GM18870 (cell line): ENCODE measurements at regions not wholly inside any gene's neighbourhood (a gene's known extent, or its start where the extent isn't known, plus 50 kb on each side); places are given as distances from the start of the nearest gene placed in this dataset.
A peak's percentile ranks its signal among the peaks of the same experiment; 100 is the strongest.

ENCODE experiments used
- ATAC-seq: cut with Tn5 transposase; IDR thresholded peaks from one replicate; pipeline ENCODE4 v1.9.1; 2021; ENCODE audit warnings: moderate library complexity; ENCODE audit not compliant: unreplicated experiment

GRCh38 chrX:65034668-65035445 is 58.6 kb upstream of the ZC4H2 start, which contains the start of gene ZC3H12B:
ZC3H12B (plus strand) TSS chrX:65034826.
- peak; percentile 81 for ATAC-seq

- ATAC-seq = no peak
Measured at GRCh38 chrX:65034292-65034667, 58.0 kb upstream of the ZC4H2 start.
